ENCODE measurements at regions not wholly inside any gene's neighbourhood (a gene's known extent, or its start where the extent isn't known, plus 50 kb on each side); places are given as distances from the start of the nearest gene placed in this dataset.

DNA sequence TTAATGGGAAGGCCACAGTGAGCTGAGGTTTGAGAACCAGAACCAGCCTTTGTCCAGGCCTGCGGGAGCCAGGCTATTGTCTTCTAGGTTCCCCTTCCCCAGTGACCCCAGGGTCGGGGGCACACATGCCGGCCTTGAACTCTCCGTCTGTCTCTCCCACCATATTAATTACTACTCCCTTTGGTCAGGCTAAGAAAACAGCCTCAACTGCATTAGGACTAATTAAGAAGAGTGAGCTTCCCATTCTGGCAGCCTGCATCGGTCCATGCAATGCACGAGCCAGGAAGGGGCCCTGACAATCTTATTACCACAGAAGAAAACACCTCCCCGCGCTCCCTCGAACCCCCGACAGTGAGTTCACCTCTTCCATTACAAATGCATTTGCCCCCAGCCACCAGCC, 380.2 kb upstream of the ZFHX3 start:
- Histone ChIP-seq H3K9ac (ENCODE audit: low read depth, low read length) (no peak overlapping the region), H2AFZ (replicated peaks; ENCODE audit: low read length, poor library complexity) (no peak overlapping the region), H3K9me1 (ENCODE audit: insufficient read depth, low read length) (no peaks in the 10 kb centered on the region), H2AK9ac (replicated peaks; ENCODE audit: low read depth, low read length, poor library complexity) (no peak overlapping the region), H3K27ac (ENCODE audit: insufficient read depth, low read length) (no peak overlapping the region), H3K18ac (ENCODE audit: low read depth, low read length) (no peak overlapping the region), H4K20me1 (ENCODE audit: insufficient read depth, low read length) (no peaks in the 10 kb centered on the region), H3K4ac (ENCODE audit: low read depth, low read length) (no peak overlapping the region), H3K27me3 (ENCODE audit: control insufficient read depth, insufficient read depth, low read length) (no peaks in the 10 kb centered on the region), H2BK20ac (ENCODE audit: low read depth, low read length) (no peak overlapping the region), H2BK5ac (ENCODE audit: low read depth, low read length, poor library complexity, severe bottlenecking) (no peak overlapping the region), H3K36me3 (ENCODE audit: control insufficient read depth, insufficient read depth, low read length) (no peaks in the 10 kb centered on the region), H3K23ac (ENCODE audit: low read depth, low read length) (no peak overlapping the region), H3K4me2 (ENCODE audit: low read depth, low read length) (no peak overlapping the region), H2BK15ac (ENCODE audit: low read depth, low read length) (no peak overlapping the region), H3K79me1 (ENCODE audit: low read depth in 1 of 2, low read length in 2 of 2) (no peaks in the 10 kb centered on the region), H4K8ac (ENCODE audit: low read depth in 2 of 2, low read length in 2 of 2) (no peak overlapping the region), H2AK5ac (ENCODE audit: low read depth, low read length) (no peak overlapping the region), H4K91ac (ENCODE audit: insufficient read depth, low read depth, low read length) (no peak overlapping the region), H3K4me3 (ENCODE audit: insufficient read depth, low read depth, low read length) (no peak overlapping the region), H3K56ac (ENCODE audit: extremely low read depth, insufficient read depth, low read length) (no peak overlapping the region), H4K5ac (ENCODE audit: low read depth, low read length) (no peak overlapping the region), H2BK120ac (ENCODE audit: low read depth, low read length) (no peak overlapping the region), H3K14ac (replicated peaks; ENCODE audit: low read depth, low read length) (no peak overlapping the region), H3K9me3 (ENCODE audit: control insufficient read depth, insufficient read depth, low read length) (peaks cover 4% of the 10 kb centered on the region; the same call in 1 of the 2 replicates), H3K4me1 (ENCODE audit: control insufficient read depth, insufficient read depth, low read length) (no peaks in the 10 kb centered on the region)
- ATAC-seq (ENCODE audit: low read depth): no peak
- 78% methylated on average over 8 of the region's 10 CpGs; no CpG with 5 or more reads in 1 of the 2 experiments for WGBS, 2 experiments (ENCODE audit: extremely low coverage in 2 of 2, insufficient read length in 1 of 2)
- in situ Hi-C loops (cut with MboI; ENCODE audit: low sequenced_read_pairs) (no loop called here), dilution Hi-C loops (cut with HindIII; ENCODE audit: low sequenced_read_pairs, unreplicated experiment) (no loop called here), intact Hi-C loops (cut with micrococcal nuclease) (no loop called here)
- no TSS peak for BruUV-seq (replicated peaks)
- no peak for TF ChIP-seq SMC3 (IDR thresholded peaks at IDR 0.05; ENCODE audit: low read depth, low read length)
- TF ChIP-seq, protein P1, sequence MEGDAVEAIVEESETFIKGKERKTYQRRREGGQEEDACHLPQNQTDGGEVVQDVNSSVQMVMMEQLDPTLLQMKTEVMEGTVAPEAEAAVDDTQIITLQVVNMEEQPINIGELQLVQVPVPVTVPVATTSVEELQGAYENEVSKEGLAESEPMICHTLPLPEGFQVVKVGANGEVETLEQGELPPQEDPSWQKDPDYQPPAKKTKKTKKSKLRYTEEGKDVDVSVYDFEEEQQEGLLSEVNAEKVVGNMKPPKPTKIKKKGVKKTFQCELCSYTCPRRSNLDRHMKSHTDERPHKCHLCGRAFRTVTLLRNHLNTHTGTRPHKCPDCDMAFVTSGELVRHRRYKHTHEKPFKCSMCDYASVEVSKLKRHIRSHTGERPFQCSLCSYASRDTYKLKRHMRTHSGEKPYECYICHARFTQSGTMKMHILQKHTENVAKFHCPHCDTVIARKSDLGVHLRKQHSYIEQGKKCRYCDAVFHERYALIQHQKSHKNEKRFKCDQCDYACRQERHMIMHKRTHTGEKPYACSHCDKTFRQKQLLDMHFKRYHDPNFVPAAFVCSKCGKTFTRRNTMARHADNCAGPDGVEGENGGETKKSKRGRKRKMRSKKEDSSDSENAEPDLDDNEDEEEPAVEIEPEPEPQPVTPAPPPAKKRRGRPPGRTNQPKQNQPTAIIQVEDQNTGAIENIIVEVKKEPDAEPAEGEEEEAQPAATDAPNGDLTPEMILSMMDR (conservative IDR thresholded peaks at IDR 0.05; ENCODE audit: low read depth, low read length): no peak
- no peak for TF ChIP-seq CHD1 (IDR thresholded peaks at IDR 0.05; ENCODE audit: low read depth, low read length)
- no peak for TF ChIP-seq RFX5 (IDR thresholded peaks at IDR 0.05; ENCODE audit: low read depth, low read length)
- TF ChIP-seq MXI1 (IDR thresholded peaks at IDR 0.05; ENCODE audit: borderline replicate concordance, low read depth, low read length): no peak
- TF ChIP-seq, protein P2, sequence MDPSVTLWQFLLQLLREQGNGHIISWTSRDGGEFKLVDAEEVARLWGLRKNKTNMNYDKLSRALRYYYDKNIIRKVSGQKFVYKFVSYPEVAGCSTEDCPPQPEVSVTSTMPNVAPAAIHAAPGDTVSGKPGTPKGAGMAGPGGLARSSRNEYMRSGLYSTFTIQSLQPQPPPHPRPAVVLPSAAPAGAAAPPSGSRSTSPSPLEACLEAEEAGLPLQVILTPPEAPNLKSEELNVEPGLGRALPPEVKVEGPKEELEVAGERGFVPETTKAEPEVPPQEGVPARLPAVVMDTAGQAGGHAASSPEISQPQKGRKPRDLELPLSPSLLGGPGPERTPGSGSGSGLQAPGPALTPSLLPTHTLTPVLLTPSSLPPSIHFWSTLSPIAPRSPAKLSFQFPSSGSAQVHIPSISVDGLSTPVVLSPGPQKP (IDR thresholded peaks at IDR 0.05; ENCODE audit: borderline replicate concordance, low read depth, low read length): no peak
- ChIA-PET CTCF (no interaction called here), POLR2A (ENCODE audit: unreplicated experiment) (no interaction called here)
- DNase-seq: no peak
